ENCODE measurements at regions not wholly inside any gene's neighbourhood (a gene's known extent, or its start where the extent isn't known, plus 50 kb on each side); places are given as distances from the start of the nearest gene placed in this dataset.

DNA sequence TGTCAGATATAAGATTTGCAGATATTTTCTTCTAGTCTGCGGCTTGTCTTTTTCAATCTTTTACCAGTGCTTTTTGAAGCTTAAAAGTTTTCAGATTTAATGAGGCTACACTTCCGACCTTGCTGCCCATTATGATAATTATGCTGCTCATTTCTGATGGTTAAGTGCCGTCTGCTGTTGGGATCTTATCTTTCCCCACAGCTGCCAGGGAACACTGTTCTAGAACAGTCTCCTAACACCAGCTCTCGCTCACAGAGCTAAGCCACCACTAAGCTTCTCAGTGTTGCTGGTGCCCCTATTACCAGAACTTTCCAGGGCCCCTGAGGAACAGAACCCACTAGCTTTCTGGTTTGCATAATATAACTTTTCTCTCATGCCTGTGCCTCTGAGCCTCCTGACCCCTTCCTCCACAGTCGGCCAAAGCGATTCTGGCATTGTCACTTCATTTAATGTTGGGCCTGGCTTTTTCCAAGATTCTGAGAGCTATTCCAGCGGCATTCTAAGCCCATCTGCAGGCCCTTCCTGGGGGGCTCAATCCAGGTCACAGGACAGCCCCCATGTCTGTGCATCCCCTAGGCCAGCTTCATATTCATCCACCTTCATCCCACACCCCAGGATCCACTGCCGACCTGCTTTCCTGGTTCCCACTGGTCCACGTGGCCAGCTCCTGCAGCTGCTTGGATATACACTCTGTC, 237.0 kb downstream of the PTPRU start:
- POLR2A ChIA-PET: no interaction called here
- CTCF ChIA-PET (ENCODE audit: low intra/inter-chr PET ratio, low total read pairs): no interaction called here
- H3K79me2 ChIP-seq (ENCODE audit: insufficient read depth, low read length): no peaks in the 10 kb centered on the region
- no peak for ATAC-seq
- no peak overlapping the region for H2AFZ ChIP-seq (ENCODE audit: low read length)
- intact Hi-C loops (cut with micrococcal nuclease; ENCODE audit: unreplicated experiment) (no loop called here), in situ Hi-C loops (cut with HindIII; ENCODE audit: extremely low pct_ligation_motif_present, low pct_unique_long_range_greater_than_20kb) (no loop called here)
- H4K20me1 ChIP-seq (ENCODE audit: insufficient read depth, low read length): no peaks in the 10 kb centered on the region
- no peak overlapping the region for H3K4me3 ChIP-seq (replicated peaks in 1 of 3; ENCODE audit: insufficient read depth in 1 of 3, low read depth in 2 of 3, low read length in 3 of 3)
- no peak overlapping the region for H3K27ac ChIP-seq (ENCODE audit: extremely low read length, insufficient read depth, low read length)
- no peaks in the 10 kb centered on the region for H3K27me3 ChIP-seq (ENCODE audit: control insufficient read depth in 1 of 2, insufficient read depth in 2 of 2, low read length in 2 of 2)
- no peaks in the 10 kb centered on the region for H3K36me3 ChIP-seq (replicated peaks in 1 of 2; ENCODE audit: control insufficient read depth in 1 of 2, insufficient read depth in 2 of 2, low read length in 2 of 2)
- no peak overlapping the region for H3K4me2 ChIP-seq (ENCODE audit: low read depth, low read length)
- no peaks in the 10 kb centered on the region for H3K9me3 ChIP-seq (ENCODE audit: low read length)
- WGBS (ENCODE audit: low lambda C conversion rate): 93% methylated on average over 9 of the region's 9 CpGs
- H3K9ac ChIP-seq (ENCODE audit: insufficient read depth, low read depth, low read length): no peak overlapping the region
- FAIRE-seq: no peak
- peaks cover 70% of the 10 kb centered on the region for H3K4me1 ChIP-seq (ENCODE audit: insufficient read depth, low read length)
- BruUV-seq (replicated peaks): no TSS peak
- no peak for DNase-seq (ENCODE audit: low spot score)
- TF ChIP-seq ZBTB37 (CRISPR knock-in tag; IDR thresholded peaks at IDR 0.05): no peak
- TF ChIP-seq ZNF414 (CRISPR knock-in tag; IDR thresholded peaks at IDR 0.05): no peak
- no peak for TF ChIP-seq REL (CRISPR knock-in tag; conservative IDR thresholded peaks at IDR 0.05)
- TF ChIP-seq ZSCAN9 (CRISPR knock-in tag; IDR thresholded peaks at IDR 0.05; ENCODE audit: borderline replicate concordance): no peak
- TF ChIP-seq, protein P1, sequence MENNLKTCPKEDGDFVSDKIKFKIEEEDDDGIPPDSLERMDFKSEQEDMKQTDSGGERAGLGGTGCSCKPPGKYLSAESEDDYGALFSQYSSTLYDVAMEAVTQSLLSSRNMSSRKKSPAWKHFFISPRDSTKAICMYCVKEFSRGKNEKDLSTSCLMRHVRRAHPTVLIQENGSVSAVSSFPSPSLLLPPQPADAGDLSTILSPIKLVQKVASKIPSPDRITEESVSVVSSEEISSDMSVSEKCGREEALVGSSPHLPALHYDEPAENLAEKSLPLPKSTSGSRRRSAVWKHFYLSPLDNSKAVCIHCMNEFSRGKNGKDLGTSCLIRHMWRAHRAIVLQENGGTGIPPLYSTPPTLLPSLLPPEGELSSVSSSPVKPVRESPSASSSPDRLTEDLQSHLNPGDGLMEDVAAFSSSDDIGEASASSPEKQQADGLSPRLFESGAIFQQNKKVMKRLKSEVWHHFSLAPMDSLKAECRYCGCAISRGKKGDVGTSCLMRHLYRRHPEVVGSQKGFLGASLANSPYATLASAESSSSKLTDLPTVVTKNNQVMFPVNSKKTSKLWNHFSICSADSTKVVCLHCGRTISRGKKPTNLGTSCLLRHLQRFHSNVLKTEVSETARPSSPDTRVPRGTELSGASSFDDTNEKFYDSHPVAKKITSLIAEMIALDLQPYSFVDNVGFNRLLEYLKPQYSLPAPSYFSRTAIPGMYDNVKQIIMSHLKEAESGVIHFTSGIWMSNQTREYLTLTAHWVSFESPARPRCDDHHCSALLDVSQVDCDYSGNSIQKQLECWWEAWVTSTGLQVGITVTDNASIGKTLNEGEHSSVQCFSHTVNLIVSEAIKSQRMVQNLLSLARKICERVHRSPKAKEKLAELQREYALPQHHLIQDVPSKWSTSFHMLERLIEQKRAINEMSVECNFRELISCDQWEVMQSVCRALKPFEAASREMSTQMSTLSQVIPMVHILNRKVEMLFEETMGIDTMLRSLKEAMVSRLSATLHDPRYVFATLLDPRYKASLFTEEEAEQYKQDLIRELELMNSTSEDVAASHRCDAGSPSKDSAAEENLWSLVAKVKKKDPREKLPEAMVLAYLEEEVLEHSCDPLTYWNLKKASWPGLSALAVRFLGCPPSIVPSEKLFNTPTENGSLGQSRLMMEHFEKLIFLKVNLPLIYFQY (CRISPR knock-in tag; IDR thresholded peaks at IDR 0.05; ENCODE audit: borderline replicate concordance): no peak
- TF ChIP-seq ZNF30 (CRISPR knock-in tag; IDR thresholded peaks at IDR 0.05): no peak
- TF ChIP-seq ZC3H13 (CRISPR knock-in tag; IDR thresholded peaks at IDR 0.05): no peak
- TF ChIP-seq ZNF12 (CRISPR knock-in tag; IDR thresholded peaks at IDR 0.05): no peak
- no peak for TF ChIP-seq KLF15 (CRISPR knock-in tag; IDR thresholded peaks at IDR 0.05; ENCODE audit: borderline replicate concordance)
- TF ChIP-seq ZNF510 (CRISPR knock-in tag; IDR thresholded peaks at IDR 0.05; ENCODE audit: low read depth): no peak
- TF ChIP-seq, protein P2, sequence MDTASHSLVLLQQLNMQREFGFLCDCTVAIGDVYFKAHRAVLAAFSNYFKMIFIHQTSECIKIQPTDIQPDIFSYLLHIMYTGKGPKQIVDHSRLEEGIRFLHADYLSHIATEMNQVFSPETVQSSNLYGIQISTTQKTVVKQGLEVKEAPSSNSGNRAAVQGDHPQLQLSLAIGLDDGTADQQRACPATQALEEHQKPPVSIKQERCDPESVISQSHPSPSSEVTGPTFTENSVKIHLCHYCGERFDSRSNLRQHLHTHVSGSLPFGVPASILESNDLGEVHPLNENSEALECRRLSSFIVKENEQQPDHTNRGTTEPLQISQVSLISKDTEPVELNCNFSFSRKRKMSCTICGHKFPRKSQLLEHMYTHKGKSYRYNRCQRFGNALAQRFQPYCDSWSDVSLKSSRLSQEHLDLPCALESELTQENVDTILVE (CRISPR knock-in tag; IDR thresholded peaks at IDR 0.05): no peak
- TF ChIP-seq PITX1 (CRISPR knock-in tag; IDR thresholded peaks at IDR 0.05): no peak
- no peak for TF ChIP-seq THAP8 (CRISPR knock-in tag; IDR thresholded peaks at IDR 0.05; ENCODE audit: borderline replicate concordance)
- no peak for TF ChIP-seq CHCHD3 (CRISPR knock-in tag; IDR thresholded peaks at IDR 0.05)
- TF ChIP-seq ASH2L (IDR thresholded peaks at IDR 0.05; ENCODE audit: insufficient read length, low read depth, low read length): no peak
- TF ChIP-seq AHR (CRISPR knock-in tag; IDR thresholded peaks at IDR 0.05): no peak
- no peak for TF ChIP-seq LBX2 (CRISPR knock-in tag; IDR thresholded peaks at IDR 0.05; ENCODE audit: borderline replicate concordance)
